ENCODE measurements at regions not wholly inside any gene's neighbourhood (a gene's known extent, or its start where the extent isn't known, plus 50 kb on each side); places are given as distances from the start of the nearest gene placed in this dataset.

- no peak for DNase-seq (ENCODE audit: low read depth in 1 of 2, low spot score in 1 of 2)
Measured at GRCh38 chrX:149161435-149162088, 343.5 kb downstream of the IDS start.

DNA sequence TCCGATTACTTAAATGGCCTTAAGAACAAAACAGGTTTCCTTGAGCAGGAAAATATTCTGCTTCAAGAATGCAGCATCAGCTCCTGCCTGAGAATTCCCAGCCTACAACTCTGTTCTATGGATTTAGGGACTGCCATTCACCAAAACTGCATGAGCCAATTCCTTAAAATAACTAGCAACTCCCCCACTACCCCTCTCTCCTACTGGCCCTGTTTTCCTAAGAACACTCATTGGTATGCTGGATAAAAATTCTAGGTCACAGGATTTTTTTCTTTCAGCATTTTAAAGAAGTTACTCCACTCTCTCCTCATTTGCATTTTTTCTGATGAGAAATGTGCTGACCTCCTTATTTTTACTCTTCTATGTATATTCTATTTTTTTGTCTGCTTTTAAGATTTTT, 347.1 kb downstream of the IDS start:
- DNase-seq (ENCODE audit: low read depth in 1 of 2, low spot score in 1 of 2): no peak

DNA sequence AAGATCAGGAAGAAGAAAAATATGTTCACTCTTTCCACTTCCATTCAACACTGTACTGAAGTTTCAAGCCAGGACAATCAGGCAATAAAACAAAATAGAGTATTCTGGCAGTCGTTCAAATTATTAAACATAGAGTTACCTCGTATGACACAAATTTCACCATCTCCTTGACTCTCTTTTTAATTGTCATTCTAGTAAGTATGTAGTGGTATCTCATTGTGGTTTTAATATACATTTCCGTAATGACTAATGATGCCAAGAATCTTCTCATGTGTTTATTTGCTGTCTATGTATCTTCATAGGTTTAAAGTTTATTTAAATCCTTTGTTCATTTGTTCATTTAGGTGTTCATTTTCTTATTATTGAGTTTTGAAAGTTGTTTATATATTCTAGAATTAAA, 352.2 kb downstream of the IDS start:
- no peak for DNase-seq (ENCODE audit: low read depth in 1 of 2, low spot score in 1 of 2)

DNA sequence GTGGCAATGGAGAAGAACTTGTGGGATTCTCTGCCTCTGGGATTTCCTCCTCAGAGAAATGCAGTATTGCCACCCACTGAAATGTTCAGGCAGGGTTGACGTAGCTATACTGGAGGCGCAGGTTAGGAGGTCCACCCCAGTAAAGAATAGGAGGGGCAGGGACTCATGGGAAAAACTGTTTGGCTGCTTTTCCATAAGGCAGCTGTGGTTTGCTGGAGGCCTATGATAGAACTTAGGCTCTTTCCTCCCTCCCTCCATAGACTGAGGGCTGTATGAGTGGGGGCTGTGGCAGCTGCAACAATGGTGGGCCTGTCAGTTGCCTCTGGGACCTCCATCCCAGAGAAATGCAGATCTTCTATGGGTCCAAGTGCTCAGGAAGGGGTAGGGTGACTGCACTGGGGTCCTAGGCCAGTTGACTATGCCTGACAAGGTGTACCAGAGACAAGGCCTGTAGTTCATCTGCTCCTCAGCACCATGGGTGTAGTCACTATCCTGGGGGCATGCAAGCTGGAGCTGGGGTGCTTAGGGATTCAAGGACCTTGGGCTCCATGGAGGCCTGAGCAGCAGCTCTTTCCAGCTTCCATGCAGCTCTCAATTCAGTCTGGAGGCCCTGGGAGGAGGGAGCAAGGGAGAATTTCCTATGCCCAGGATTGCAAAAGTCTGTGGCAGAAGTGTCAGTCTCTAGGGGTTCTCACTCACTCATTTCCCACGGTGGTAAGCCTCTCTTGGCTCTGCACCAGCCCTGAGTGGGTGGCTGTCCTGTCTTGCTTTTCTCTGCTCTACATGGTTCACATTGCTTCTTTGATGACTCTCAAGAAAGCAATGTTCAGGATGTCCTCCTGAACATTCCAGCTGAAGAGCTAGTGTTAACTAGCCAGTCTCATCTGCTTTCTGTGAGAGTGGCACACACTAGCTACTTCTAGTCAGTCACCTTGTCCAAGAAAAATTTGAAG, 353.0 kb downstream of the IDS start:
- DNase-seq (ENCODE audit: low read depth in 1 of 2, low spot score in 1 of 2): no peak

- no peak for DNase-seq (ENCODE audit: low read depth in 1 of 2, low spot score in 1 of 2)
Measured at GRCh38 chrX:149145845-149146285, 359.2 kb downstream of the IDS start.

DNA sequence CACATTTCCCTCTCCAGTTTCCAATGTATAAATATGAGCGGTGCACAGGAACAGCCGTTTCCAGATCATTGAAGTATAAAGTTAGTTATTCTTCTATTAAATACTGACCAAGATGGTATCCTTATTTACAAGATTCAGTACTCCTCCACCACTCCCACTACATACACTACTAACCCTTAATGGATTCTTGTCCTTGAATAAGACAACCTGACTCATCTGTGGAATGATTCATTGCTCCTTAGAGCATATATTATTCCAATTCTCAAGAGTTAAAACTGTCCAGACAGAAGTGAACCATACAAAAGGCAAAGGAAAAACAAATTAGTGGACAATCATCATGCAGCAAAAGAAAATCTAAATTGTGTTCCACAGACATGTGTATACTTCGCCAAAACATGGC, 373.3 kb downstream of the IDS start:
- no peak for DNase-seq (ENCODE audit: low read depth in 1 of 2, low spot score in 1 of 2)

GRCh38 chrX:149129767-149130166, 375.3 kb downstream of the IDS start:
- no peak for DNase-seq (ENCODE audit: low read depth in 1 of 2, low spot score in 1 of 2)

DNA sequence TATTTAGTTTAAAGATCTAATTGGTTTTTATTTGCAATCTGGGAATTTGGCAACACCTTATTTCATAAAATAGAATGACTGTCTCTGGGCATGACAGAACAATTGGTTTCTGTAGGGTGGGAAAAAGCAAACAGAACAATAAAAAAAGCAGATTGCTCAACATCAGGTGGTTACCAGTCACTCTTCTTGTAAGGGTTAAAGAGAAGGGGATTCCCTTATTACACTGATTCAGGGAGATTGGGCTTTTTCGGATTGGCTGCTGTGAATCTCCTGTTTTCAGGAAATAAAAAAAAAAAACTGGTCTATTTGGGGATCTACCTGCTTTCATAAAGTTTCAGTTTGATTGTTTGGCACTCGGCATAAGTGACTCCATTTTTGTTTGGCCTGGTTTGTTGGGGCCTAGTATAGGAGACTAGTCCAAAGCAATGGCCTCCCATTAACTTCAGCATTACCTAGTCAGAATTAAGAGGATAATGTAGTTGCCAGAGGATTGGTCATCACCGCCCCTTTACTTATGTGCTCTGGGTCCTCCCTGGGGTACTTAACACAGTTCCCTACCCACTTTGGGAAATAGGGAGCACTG, 380.5 kb downstream of the IDS start:
- DNase-seq (ENCODE audit: low read depth in 1 of 2, low spot score in 1 of 2): no peak

DNA sequence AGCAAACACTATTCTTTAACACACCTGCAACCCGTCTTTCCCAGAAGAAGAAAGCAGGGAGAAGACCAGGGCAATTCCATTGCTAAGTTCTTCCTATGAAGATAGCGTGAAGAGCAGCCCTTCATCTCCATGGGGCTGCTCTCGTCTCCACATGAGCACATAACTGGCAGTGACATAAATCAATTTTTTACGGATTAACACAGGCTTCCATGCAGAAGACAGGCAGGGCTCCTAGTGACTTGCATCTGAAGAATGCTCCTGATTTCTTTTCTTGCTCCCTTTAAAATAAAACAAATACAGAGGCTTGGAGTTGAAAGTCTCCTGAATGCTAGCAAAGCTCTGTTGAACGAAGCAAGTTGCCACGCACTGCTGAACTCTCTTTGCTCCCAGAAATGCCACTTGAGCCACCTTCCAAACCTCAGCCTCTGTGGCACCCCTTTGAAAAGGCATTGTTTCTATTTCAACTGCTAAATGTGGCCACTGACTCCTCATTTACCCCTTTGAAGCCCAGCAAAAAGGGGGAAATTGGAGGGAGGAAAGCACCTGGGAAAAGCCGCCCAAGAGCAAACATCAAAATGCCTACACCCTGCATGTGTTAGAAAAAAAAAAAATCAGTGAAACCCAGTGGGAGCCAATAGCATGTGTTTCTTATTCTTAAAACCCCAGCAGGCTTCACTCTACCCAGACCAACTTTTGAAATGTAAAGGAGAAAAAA, 383.7 kb downstream of the IDS start:
- DNase-seq (ENCODE audit: low read depth in 1 of 2, low spot score in 1 of 2): no peak

DNA sequence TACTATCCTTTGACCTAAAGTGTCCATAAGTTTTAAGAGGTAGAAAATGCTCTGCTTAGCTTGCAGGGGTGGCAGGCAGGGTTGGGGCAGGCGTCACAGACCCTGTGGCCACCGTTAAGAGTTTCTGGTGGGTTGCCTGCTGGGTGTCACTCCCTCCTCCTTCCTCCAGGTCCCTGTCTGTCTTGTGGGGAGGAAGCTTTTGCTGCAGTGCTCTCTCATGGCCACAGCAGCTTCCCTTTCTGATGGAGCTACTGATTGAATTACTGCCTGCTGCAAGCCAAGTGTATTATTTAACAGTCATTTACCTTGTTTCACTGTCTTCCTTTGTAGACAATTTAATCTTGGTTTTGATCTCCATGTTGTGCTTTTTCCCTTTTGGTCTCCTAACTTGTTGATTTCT, 384.6 kb downstream of the IDS start:
- no peak for DNase-seq (ENCODE audit: low read depth in 1 of 2, low spot score in 1 of 2)

DNA sequence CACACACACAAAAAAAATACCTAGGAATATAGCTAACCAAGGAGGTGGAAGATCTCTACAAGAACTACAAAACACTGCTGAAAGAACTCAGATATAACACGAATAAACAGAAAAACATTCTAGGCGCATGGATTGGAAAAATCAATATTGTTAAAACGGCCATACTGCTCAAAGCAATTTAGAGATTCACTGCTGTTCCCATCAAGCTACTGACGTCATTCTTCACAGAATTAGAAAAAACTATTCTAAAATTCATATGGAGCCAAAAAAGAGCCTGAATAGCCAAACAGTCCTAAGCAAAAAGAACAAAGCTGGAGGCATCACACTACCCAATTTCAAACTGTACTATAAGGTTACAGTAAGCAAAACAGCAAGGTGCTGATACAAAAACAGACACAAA, 390.2 kb downstream of the IDS start:
- no peak for DNase-seq (ENCODE audit: low read depth in 1 of 2, low spot score in 1 of 2)

DNA sequence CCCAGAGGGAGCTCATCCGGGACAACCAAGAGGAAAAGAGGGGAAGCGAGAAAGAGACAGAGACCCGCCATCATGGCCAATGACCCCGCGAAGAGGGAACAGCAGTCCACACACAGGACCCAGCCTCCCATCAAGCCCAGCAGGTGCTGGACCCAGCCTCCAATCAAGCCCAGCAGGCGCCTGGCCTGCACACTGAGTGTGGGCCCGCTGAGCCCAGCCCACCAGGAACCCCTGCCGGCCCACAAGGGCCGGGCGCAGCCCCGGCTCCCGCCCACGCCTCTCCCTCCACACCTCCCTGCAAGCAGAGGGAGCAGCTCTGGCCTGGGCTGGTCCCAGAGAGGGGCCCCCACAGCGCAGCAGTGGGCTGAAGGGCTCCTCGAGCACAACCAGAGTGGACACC, 391.1 kb downstream of the IDS start:
- no peak for DNase-seq (ENCODE audit: low read depth in 1 of 2, low spot score in 1 of 2)

DNA sequence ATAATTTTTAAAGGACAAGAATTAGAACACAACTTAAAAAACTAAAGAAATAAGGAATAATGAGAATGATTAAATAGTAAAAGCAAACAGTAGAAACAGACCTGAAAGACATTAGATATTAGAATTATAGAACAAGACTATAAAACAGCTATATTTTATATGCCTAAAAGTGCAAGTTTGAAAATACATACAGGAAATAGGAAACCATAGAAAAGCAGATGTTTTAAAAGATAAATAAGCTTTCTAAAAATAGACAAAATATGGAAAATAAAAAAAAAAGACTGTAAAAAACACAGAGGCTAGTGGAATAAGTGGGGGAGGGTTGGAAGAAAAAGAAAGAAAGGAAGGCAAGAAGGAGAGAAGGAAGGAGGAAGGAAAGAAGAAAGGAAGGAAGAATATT, 407.3 kb downstream of the IDS start:
- no peak for DNase-seq (ENCODE audit: low read depth in 1 of 2, low spot score in 1 of 2)

- no peak for DNase-seq (ENCODE audit: low read depth in 1 of 2, low spot score in 1 of 2)
Measured at GRCh38 chrX:149092179-149092578, 412.9 kb downstream of the IDS start.

GRCh38 chrX:149079805-149080406, 425.2 kb downstream of the IDS start:
- DNase-seq (ENCODE audit: low read depth in 1 of 2, low spot score in 1 of 2): no peak

- no peak for DNase-seq (ENCODE audit: low read depth in 1 of 2, low spot score in 1 of 2)
Measured at GRCh38 chrX:149074398-149074797, 430.7 kb downstream of the IDS start.

GRCh38 chrX:149073479-149073878, 431.6 kb downstream of the IDS start:
- no peak for DNase-seq (ENCODE audit: low read depth in 1 of 2, low spot score in 1 of 2)

- no peak for DNase-seq (ENCODE audit: low read depth in 1 of 2, low spot score in 1 of 2)
Measured at GRCh38 chrX:149069899-149070298, 435.2 kb downstream of the IDS start.

- DNase-seq (ENCODE audit: low read depth in 1 of 2, low spot score in 1 of 2): no peak
Measured at GRCh38 chrX:149060921-149061320, 444.2 kb downstream of the IDS start.

All from activated CD4-positive, alpha-beta T cell treated with anti-CD3 and anti-CD28 coated beads, Interleukin-2, amount 50 U/mL, for 24 hours (primary cell).